DMS153 (cell line): ENCODE measurements at regions not wholly inside any gene's neighbourhood (a gene's known extent, or its start where the extent isn't known, plus 50 kb on each side); places are given as distances from the start of the nearest gene placed in this dataset.
A peak's percentile ranks its signal among the peaks of the same experiment; 100 is the strongest.
"Not testable (repeated sequence)": the region's sequence is repeated elsewhere in the genome, so short reads cannot be mapped to it uniquely, and the experiment has no call there.

Experiments used
- DNase-seq: peaks from one replicate; lab custom pipeline; 2025; lab: John Stamatoyannopoulos, UW

GRCh38 chr18:6525604-6526003 is 110.9 kb upstream of the L3MBTL4 start:
- no peak for DNase-seq

GRCh38 chr18:6537475-6537874 is 122.8 kb upstream of the L3MBTL4 start:
- no peak for DNase-seq

- not testable (repeated sequence) for DNase-seq
Measured at GRCh38 chr18:6541131-6541679, 126.5 kb upstream of the L3MBTL4 start.

- DNase-seq, result no peak
Measured at GRCh38 chr18:6542296-6542695, 127.6 kb upstream of the L3MBTL4 start.

GRCh38 chr18:6543330-6543908 is 128.7 kb upstream of the L3MBTL4 start:
- DNase-seq, result no peak

- DNase-seq, result no peak
Measured at GRCh38 chr18:6546229-6546628, 131.5 kb upstream of the L3MBTL4 start.

- DNase-seq, result peak; percentile 57
Measured at GRCh38 chr18:6547476-6547875, 132.8 kb upstream of the L3MBTL4 start.

GRCh38 chr18:6553234-6553900 is 138.7 kb upstream of the L3MBTL4 start:
- DNase-seq, result no peak

GRCh38 chr18:6557057-6557769 is 142.5 kb upstream of the L3MBTL4 start:
- DNase-seq, result no peak

GRCh38 chr18:6557770-6558248 is 143.1 kb upstream of the L3MBTL4 start:
- DNase-seq, result no peak

- no peak for DNase-seq
Measured at GRCh38 chr18:6558446-6559156, 143.9 kb upstream of the L3MBTL4 start.

- no peak for DNase-seq
Measured at GRCh38 chr18:6559296-6559695, 144.6 kb upstream of the L3MBTL4 start.

GRCh38 chr18:6561016-6561415 is 146.3 kb upstream of the L3MBTL4 start:
- no peak for DNase-seq

- no peak for DNase-seq
Measured at GRCh38 chr18:6561420-6561861, 146.7 kb upstream of the L3MBTL4 start.

GRCh38 chr18:6561862-6562291 is 147.2 kb upstream of the L3MBTL4 start:
- DNase-seq, result no peak

GRCh38 chr18:6563896-6564295 is 149.2 kb upstream of the L3MBTL4 start:
- no peak for DNase-seq

GRCh38 chr18:6564950-6565814 is 150.5 kb upstream of the L3MBTL4 start:
- DNase-seq, result no peak

GRCh38 chr18:6565815-6566081 is 151.0 kb upstream of the L3MBTL4 start:
- no peak for DNase-seq

GRCh38 chr18:6566338-6566911 is 151.7 kb upstream of the L3MBTL4 start:
- DNase-seq, result no peak

- DNase-seq, result no peak
Measured at GRCh38 chr18:6569813-6570212, 155.1 kb upstream of the L3MBTL4 start.
